Liver (tissue), 8 donors: ENCODE measurements at regions not wholly inside any gene's neighbourhood (a gene's known extent, or its start where the extent isn't known, plus 50 kb on each side); places are given as distances from the start of the nearest gene placed in this dataset.

Source experiments
- DNase-seq: peaks from one replicate; pipeline ENCODE4 v3.0.0-alpha.2; 2017; ENCODE audit warnings: low spot score
- H3K27ac ChIP-seq, 2 donors: one replicate each; pipeline ENCODE4 v1.7.0; 2013; ENCODE audit warnings: inconsistent platforms in 2 of 2, low read length in 2 of 2, control low read depth in 1 of 2, low read depth in 1 of 2, mild to moderate bottlenecking in 1 of 2
- H3K27me3 ChIP-seq, 4 donors: one replicate each; pipeline versions ENCODE4 v1.6.1 to v1.7.0; 2013; ENCODE audit warnings: low read length in 3 of 4, inconsistent platforms in 1 of 4, mild to moderate bottlenecking in 1 of 4, moderate library complexity in 1 of 4; ENCODE audit not compliant: control insufficient read depth in 4 of 4, insufficient read depth in 4 of 4
- H3K36me3 ChIP-seq, 4 donors: one replicate each; pipeline versions ENCODE4 v1.6.1 to v1.7.0; 2013; ENCODE audit warnings: low read length in 3 of 4, mild to moderate bottlenecking in 3 of 4, low read depth in 1 of 4, moderate library complexity in 1 of 4; ENCODE audit not compliant: control insufficient read depth in 4 of 4, insufficient read depth in 3 of 4
- H3K4me1 ChIP-seq, 4 donors: one replicate each; pipeline versions ENCODE4 v1.6.1 to v1.7.0; 2013; ENCODE audit warnings: low read length in 3 of 4, mild to moderate bottlenecking in 3 of 4, moderate library complexity in 1 of 4; ENCODE audit not compliant: control insufficient read depth in 4 of 4, insufficient read depth in 4 of 4
- H3K4me3 ChIP-seq, 3 donors: one replicate each; pipeline versions ENCODE4 v1.6.1 to v1.7.0; 2013; ENCODE audit warnings: low read length in 3 of 3, control low read depth in 1 of 3, low read depth in 1 of 3, mild to moderate bottlenecking in 1 of 3
- H3K9ac ChIP-seq, 2 donors: one replicate each; pipeline ENCODE4 v1.7.0; 2013; ENCODE audit warnings: low read length in 2 of 2, mild to moderate bottlenecking in 2 of 2, moderate library complexity in 2 of 2, control low read depth in 1 of 2, low read depth in 1 of 2
- H3K9me3 ChIP-seq, 4 donors: one replicate each; pipeline versions ENCODE4 v1.6.1 to v1.7.0; 2013; ENCODE audit warnings: low read length in 3 of 4; ENCODE audit not compliant: control insufficient read depth in 4 of 4
- EGR1 ChIP-seq, 2 donors: IDR thresholded peaks; 2 replicates each; pipeline ENCODE4 v1.6.1; 2016 to 2018; ENCODE audit warnings: antibody characterized with exemption in 2 of 2, low read depth in 2 of 2
- FOXA1 ChIP-seq: IDR thresholded peaks from 2 replicates; pipeline ENCODE4 v1.6.1; 2016; ENCODE audit warnings: antibody characterized with exemption
- FOXA2 ChIP-seq: IDR thresholded peaks from 2 replicates; pipeline ENCODE4 v1.6.1; 2016; ENCODE audit warnings: antibody characterized with exemption
- GABPA ChIP-seq, 2 donors: IDR thresholded peaks in 1 of 2; conservative IDR thresholded peaks in 1 of 2; 2 replicates each; pipeline ENCODE4 v1.6.1; 2016; ENCODE audit warnings: antibody characterized with exemption in 2 of 2, mild to moderate bottlenecking in 1 of 2, moderate library complexity in 1 of 2
- HNF4A ChIP-seq, 2 donors: conservative IDR thresholded peaks; 2 replicates each; pipeline ENCODE4 v1.6.1; 2016; ENCODE audit warnings: antibody characterized with exemption in 2 of 2, mild to moderate bottlenecking in 2 of 2
- HNF4G ChIP-seq: IDR thresholded peaks from 2 replicates; pipeline ENCODE4 v1.6.1; 2016; ENCODE audit warnings: antibody characterized with exemption
- NR2F2 ChIP-seq: IDR thresholded peaks from 2 replicates; pipeline ENCODE4 v1.6.1; 2016; ENCODE audit warnings: antibody characterized with exemption
- RAD21 ChIP-seq, 2 donors: IDR thresholded peaks; 2 replicates each; pipeline ENCODE4 v1.6.1; 2016; ENCODE audit warnings: antibody characterized with exemption in 2 of 2, mild to moderate bottlenecking in 2 of 2
- RXRA ChIP-seq, 2 donors: IDR thresholded peaks; 2 replicates each; pipeline ENCODE4 v1.6.1; 2017 to 2018; ENCODE audit warnings: antibody characterized with exemption in 2 of 2, mild to moderate bottlenecking in 1 of 2
- SP1 ChIP-seq: IDR thresholded peaks from 2 replicates; pipeline ENCODE4 v1.6.1; 2018; ENCODE audit warnings: antibody characterized with exemption, mild to moderate bottlenecking
- TAF1 ChIP-seq: conservative IDR thresholded peaks from 2 replicates; pipeline ENCODE4 v1.6.1; 2016; ENCODE audit warnings: antibody characterized with exemption, mild to moderate bottlenecking
- YY1 ChIP-seq: IDR thresholded peaks from 2 replicates; pipeline ENCODE4 v1.6.1; 2016; ENCODE audit warnings: antibody characterized with exemption, mild to moderate bottlenecking
- WGBS: extraction: QIAGEN DNeasy Blood & Tissue Kit; methylation state at CpG from one replicate; pipeline ENCODE4 v1.1.7; 2013; 5-methylcytosine and 5-hydroxymethylcytosine counted together
- TF ChIP-seq, protein P1 (sequence below): IDR thresholded peaks from 2 replicates; pipeline ENCODE4 v1.6.1; 2016; ENCODE audit warnings: antibody characterized with exemption
- TF ChIP-seq, protein P2 (sequence below): fragments of 150-350 bp; IDR thresholded peaks from 2 replicates; pipeline ENCODE4 v1.5.1; 2017; ENCODE audit warnings: improper control_type of control experiment, low read depth, low read length; ENCODE audit not compliant: missing input control
- TF ChIP-seq, protein P3 (sequence below): IDR thresholded peaks from 2 replicates; pipeline ENCODE4 v1.6.1; 2016; ENCODE audit warnings: antibody characterized with exemption
- TF ChIP-seq, protein P4 (sequence below): IDR thresholded peaks from 2 replicates; pipeline ENCODE4 v1.6.1; 2016; ENCODE audit warnings: antibody characterized with exemption
- TF ChIP-seq, protein P5 (sequence below): IDR thresholded peaks from 2 replicates; pipeline ENCODE4 v1.6.1; 2016; ENCODE audit warnings: antibody characterized with exemption, mild to moderate bottlenecking
- donor health status: healthy.
- donor health status: healthy.
- donor health status: healthy.
- donor health status: healthy.
- donor health status: healthy.

DNA sequence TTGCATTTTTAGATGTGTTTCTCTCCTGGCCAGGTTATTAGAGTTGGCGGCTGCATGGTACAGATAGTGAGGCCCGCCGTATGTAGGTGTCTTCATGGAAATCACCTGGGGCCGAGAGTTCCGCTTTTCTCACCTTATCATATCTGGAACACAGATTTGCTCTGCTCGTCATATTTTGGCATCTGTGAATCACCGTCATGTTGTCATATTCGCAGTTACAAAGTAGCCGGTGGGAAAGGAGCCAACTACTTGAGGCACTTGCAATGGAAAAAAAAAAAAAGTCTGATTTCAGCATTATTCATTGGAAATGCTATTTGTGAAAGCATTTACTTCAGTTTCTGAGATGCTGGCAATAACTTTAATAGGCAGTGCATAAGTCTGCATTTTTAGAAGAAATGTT, 1715.2 kb upstream of the TENM3 start:
- 88% methylated on average over 9 of the region's 9 CpGs for WGBS
- no peak overlapping the region for H3K9ac ChIP-seq
- H3K27me3 ChIP-seq = no peaks in the 10 kb centered on the region
- H3K4me3 ChIP-seq = no peak overlapping the region
- DNase-seq = no peak
- TF ChIP-seq FOXA2 (no peak), RAD21 (IDR thresholded peaks at IDR 0.05) (no peak), NR2F2 (no peak), FOXA1 (no peak), TAF1 (no peak), RXRA (IDR thresholded peaks at IDR 0.05) (no peak), HNF4G (no peak), HNF4A (conservative IDR thresholded peaks at IDR 0.05) (no peak), EGR1 (IDR thresholded peaks at IDR 0.05; ENCODE audit: low read depth in 2 of 2) (no peak), SP1 (no peak)
- TF ChIP-seq, protein P1, sequence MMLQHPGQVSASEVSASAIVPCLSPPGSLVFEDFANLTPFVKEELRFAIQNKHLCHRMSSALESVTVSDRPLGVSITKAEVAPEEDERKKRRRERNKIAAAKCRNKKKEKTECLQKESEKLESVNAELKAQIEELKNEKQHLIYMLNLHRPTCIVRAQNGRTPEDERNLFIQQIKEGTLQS = no peak
- TF ChIP-seq, protein P2, sequence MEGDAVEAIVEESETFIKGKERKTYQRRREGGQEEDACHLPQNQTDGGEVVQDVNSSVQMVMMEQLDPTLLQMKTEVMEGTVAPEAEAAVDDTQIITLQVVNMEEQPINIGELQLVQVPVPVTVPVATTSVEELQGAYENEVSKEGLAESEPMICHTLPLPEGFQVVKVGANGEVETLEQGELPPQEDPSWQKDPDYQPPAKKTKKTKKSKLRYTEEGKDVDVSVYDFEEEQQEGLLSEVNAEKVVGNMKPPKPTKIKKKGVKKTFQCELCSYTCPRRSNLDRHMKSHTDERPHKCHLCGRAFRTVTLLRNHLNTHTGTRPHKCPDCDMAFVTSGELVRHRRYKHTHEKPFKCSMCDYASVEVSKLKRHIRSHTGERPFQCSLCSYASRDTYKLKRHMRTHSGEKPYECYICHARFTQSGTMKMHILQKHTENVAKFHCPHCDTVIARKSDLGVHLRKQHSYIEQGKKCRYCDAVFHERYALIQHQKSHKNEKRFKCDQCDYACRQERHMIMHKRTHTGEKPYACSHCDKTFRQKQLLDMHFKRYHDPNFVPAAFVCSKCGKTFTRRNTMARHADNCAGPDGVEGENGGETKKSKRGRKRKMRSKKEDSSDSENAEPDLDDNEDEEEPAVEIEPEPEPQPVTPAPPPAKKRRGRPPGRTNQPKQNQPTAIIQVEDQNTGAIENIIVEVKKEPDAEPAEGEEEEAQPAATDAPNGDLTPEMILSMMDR = no peak
- TF ChIP-seq, protein P3, sequence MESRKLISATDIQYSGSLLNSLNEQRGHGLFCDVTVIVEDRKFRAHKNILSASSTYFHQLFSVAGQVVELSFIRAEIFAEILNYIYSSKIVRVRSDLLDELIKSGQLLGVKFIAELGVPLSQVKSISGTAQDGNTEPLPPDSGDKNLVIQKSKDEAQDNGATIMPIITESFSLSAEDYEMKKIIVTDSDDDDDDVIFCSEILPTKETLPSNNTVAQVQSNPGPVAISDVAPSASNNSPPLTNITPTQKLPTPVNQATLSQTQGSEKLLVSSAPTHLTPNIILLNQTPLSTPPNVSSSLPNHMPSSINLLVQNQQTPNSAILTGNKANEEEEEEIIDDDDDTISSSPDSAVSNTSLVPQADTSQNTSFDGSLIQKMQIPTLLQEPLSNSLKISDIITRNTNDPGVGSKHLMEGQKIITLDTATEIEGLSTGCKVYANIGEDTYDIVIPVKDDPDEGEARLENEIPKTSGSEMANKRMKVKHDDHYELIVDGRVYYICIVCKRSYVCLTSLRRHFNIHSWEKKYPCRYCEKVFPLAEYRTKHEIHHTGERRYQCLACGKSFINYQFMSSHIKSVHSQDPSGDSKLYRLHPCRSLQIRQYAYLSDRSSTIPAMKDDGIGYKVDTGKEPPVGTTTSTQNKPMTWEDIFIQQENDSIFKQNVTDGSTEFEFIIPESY = no peak
- TF ChIP-seq, protein P4, sequence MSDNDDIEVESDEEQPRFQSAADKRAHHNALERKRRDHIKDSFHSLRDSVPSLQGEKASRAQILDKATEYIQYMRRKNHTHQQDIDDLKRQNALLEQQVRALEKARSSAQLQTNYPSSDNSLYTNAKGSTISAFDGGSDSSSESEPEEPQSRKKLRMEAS = no peak
- TF ChIP-seq, protein P5, sequence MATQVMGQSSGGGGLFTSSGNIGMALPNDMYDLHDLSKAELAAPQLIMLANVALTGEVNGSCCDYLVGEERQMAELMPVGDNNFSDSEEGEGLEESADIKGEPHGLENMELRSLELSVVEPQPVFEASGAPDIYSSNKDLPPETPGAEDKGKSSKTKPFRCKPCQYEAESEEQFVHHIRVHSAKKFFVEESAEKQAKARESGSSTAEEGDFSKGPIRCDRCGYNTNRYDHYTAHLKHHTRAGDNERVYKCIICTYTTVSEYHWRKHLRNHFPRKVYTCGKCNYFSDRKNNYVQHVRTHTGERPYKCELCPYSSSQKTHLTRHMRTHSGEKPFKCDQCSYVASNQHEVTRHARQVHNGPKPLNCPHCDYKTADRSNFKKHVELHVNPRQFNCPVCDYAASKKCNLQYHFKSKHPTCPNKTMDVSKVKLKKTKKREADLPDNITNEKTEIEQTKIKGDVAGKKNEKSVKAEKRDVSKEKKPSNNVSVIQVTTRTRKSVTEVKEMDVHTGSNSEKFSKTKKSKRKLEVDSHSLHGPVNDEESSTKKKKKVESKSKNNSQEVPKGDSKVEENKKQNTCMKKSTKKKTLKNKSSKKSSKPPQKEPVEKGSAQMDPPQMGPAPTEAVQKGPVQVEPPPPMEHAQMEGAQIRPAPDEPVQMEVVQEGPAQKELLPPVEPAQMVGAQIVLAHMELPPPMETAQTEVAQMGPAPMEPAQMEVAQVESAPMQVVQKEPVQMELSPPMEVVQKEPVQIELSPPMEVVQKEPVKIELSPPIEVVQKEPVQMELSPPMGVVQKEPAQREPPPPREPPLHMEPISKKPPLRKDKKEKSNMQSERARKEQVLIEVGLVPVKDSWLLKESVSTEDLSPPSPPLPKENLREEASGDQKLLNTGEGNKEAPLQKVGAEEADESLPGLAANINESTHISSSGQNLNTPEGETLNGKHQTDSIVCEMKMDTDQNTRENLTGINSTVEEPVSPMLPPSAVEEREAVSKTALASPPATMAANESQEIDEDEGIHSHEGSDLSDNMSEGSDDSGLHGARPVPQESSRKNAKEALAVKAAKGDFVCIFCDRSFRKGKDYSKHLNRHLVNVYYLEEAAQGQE = no peak
- H3K4me1 ChIP-seq = no peaks in the 10 kb centered on the region
- H3K36me3 ChIP-seq = no peaks in the 10 kb centered on the region
- H3K9me3 ChIP-seq = no peaks in the 10 kb centered on the region
- H3K27ac ChIP-seq = no peak overlapping the region

DNA sequence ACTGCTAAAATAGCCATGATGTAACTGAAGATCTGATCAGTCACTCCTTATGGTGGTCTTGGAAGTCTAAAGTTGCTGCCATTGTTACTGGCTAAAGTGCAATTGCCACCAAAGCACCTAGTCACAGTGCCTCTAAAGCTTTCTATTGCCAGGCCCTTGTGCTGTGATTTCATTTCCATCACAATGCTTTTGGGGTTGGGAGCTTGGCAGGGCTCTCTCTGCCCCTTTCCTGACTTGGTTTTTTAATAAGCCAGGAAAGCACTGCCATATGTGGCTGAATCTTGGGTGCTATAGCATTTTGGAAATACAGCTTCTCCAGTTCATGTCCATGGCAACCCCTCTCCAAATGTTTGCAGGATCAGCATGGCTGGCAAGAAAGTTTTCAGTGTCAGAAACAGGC, 1712.4 kb upstream of the TENM3 start:
- H3K4me3 ChIP-seq = no peak overlapping the region
- no peak overlapping the region for H3K9ac ChIP-seq
- TF ChIP-seq EGR1 (IDR thresholded peaks at IDR 0.05; ENCODE audit: low read depth in 2 of 2) (no peak), FOXA2 (no peak), SP1 (no peak), YY1 (no peak), RXRA (IDR thresholded peaks at IDR 0.05) (no peak), HNF4A (conservative IDR thresholded peaks at IDR 0.05) (no peak), GABPA (IDR thresholded peaks at IDR 0.05 in 1 of 2, conservative IDR thresholded peaks at IDR 0.05 in 1 of 2) (no peak), TAF1 (no peak), FOXA1 (no peak)
- TF ChIP-seq, protein P5 = no peak
- TF ChIP-seq, protein P1 = no peak
- TF ChIP-seq, protein P3 = no peak

More for the DNA sequence above, 1712.4 kb upstream of the TENM3 start:
- DNase-seq = no peak
- Histone ChIP-seq H3K27me3 (no peaks in the 10 kb centered on the region), H3K9me3 (no peaks in the 10 kb centered on the region), H3K36me3 (no peaks in the 10 kb centered on the region), H3K4me1 (no peaks in the 10 kb centered on the region), H3K27ac (no peak overlapping the region)
